ENCODE measurements at regions not wholly inside any gene's neighbourhood (a gene's known extent, or its start where the extent isn't known, plus 50 kb on each side); places are given as distances from the start of the nearest gene placed in this dataset.
"Not testable (repeated sequence)": the region's sequence is repeated elsewhere in the genome, so short reads cannot be mapped to it uniquely, and the experiment has no call there.

- DNase-seq (ENCODE audit: low read depth in 1 of 2, low spot score in 1 of 2) = no peak
Observed at GRCh38 chr10:25851548-25851947, 82.5 kb upstream of the MYO3A start.

GRCh38 chr10:25852364-25852941 is 81.6 kb upstream of the MYO3A start:
- no peak for DNase-seq (ENCODE audit: low read depth in 1 of 2, low spot score in 1 of 2)

- no peak for DNase-seq (ENCODE audit: low read depth in 1 of 2, low spot score in 1 of 2)
Observed at GRCh38 chr10:25858076-25858475, 76.0 kb upstream of the MYO3A start.

GRCh38 chr10:25865267-25865666 is 68.8 kb upstream of the MYO3A start:
- no peak for DNase-seq (ENCODE audit: low read depth in 1 of 2, low spot score in 1 of 2)

- no peak for DNase-seq (ENCODE audit: low read depth in 1 of 2, low spot score in 1 of 2)
Observed at GRCh38 chr10:25867321-25867720, 66.7 kb upstream of the MYO3A start.

GRCh38 chr10:25869067-25869591 is 64.9 kb upstream of the MYO3A start:
- no peak for DNase-seq (ENCODE audit: low read depth in 1 of 2, low spot score in 1 of 2)

- no peak for DNase-seq (ENCODE audit: low read depth in 1 of 2, low spot score in 1 of 2)
Observed at GRCh38 chr10:25869609-25870008, 64.4 kb upstream of the MYO3A start.

GRCh38 chr10:25874402-25874801 is 59.6 kb upstream of the MYO3A start:
- not testable (repeated sequence) for DNase-seq (ENCODE audit: low read depth in 1 of 2, low spot score in 1 of 2)

- DNase-seq (ENCODE audit: low read depth in 1 of 2, low spot score in 1 of 2) = peak; percentile 10 to 32
Observed at GRCh38 chr10:25875556-25876165, 58.4 kb upstream of the MYO3A start.

- no peak for DNase-seq (ENCODE audit: low read depth in 1 of 2, low spot score in 1 of 2)
Observed at GRCh38 chr10:25877296-25877695, 56.7 kb upstream of the MYO3A start.

Measured in stimulated activated CD4-positive, alpha-beta T cell treated with anti-CD3 and anti-CD28 coated beads, Interleukin-15, amount 100 ng/mL, for 1 hour (primary cell).